ENCODE measurements at regions not wholly inside any gene's neighbourhood (a gene's known extent, or its start where the extent isn't known, plus 50 kb on each side); places are given as distances from the start of the nearest gene placed in this dataset.

- TF ChIP-seq CTCF (IDR thresholded peaks at IDR 0.05): no peak
- TF ChIP-seq POLR2AphosphoS5 (IDR thresholded peaks at IDR 0.05): no peak
- no peak for TF ChIP-seq POLR2A (IDR thresholded peaks at IDR 0.05)
- no peak for TF ChIP-seq EP300 (IDR thresholded peaks at IDR 0.05; ENCODE audit: low read depth)
Measured at GRCh38 chr15:69955240-69955894, 142.3 kb downstream of the TLE3 start.
